HEK293T (cell line): ENCODE measurements at regions not wholly inside any gene's neighbourhood (a gene's known extent, or its start where the extent isn't known, plus 50 kb on each side); places are given as distances from the start of the nearest gene placed in this dataset.

ENCODE experiments used
- ARNT ChIP-seq: fragments of 450-650 bp; IDR thresholded peaks from 2 replicates; pipeline ENCODE4 v1.6.1; 2017; ENCODE audit warnings: mild to moderate bottlenecking
- BHLHE40 ChIP-seq: fragments of 450-650 bp; IDR thresholded peaks from 2 replicates; pipeline ENCODE4 v1.6.1; 2016; ENCODE audit warnings: mild to moderate bottlenecking, moderate library complexity, borderline replicate concordance
- ELF4 ChIP-seq: fragments of 450-650 bp; IDR thresholded peaks from 2 replicates; pipeline ENCODE4 v1.6.1; 2017; ENCODE audit warnings: antibody characterized with exemption
- FOXM1 ChIP-seq: fragments of 450-650 bp; IDR thresholded peaks from 2 replicates; pipeline ENCODE4 v1.6.1; 2017; ENCODE audit warnings: mild to moderate bottlenecking, borderline replicate concordance
- L3MBTL2 ChIP-seq: fragments of 450-650 bp; conservative IDR thresholded peaks from 2 replicates; pipeline ENCODE4 v1.6.1; 2016; ENCODE audit warnings: mild to moderate bottlenecking
- SP1 ChIP-seq: fragments of 450-650 bp; IDR thresholded peaks from 2 replicates; pipeline ENCODE4 v1.6.1; 2017
- SUZ12 ChIP-seq: fragments of 450-650 bp; IDR thresholded peaks from 2 replicates; pipeline ENCODE4 v1.6.1; 2016; ENCODE audit warnings: mild to moderate bottlenecking
- TARDBP ChIP-seq: fragments of 450-650 bp; IDR thresholded peaks from 2 replicates; pipeline ENCODE4 v1.6.1; 2016
- TF ChIP-seq, protein P1 (sequence below): fragments of 450-650 bp; IDR thresholded peaks from 2 replicates; pipeline ENCODE4 v1.6.1; 2016

DNA sequence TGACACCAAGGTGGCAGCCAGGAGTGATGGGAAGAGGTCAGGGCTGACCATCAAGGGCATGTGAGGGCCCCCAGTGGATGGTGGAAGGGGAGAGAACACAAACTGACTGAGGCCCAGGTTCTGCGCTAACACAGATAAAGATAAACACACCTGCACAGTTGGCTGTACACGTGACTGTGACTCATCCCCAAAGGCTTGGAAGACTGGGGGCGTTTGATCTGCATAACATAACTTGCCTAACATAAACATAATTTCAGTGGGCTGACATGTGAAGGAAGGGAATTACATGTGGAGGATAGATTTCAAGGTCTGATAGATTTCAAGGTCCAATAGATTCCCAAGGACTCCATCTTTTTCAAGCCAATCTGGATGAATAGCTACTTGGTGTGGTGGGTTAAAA is 100.9 kb upstream of the TNRC6C start:
- TF ChIP-seq FOXM1 (no peak), SP1 (no peak), ELF4 (no peak), BHLHE40 (no peak), SUZ12 (no peak), TARDBP (no peak), ARNT (no peak), L3MBTL2 (no peak)
- TF ChIP-seq, protein P1, sequence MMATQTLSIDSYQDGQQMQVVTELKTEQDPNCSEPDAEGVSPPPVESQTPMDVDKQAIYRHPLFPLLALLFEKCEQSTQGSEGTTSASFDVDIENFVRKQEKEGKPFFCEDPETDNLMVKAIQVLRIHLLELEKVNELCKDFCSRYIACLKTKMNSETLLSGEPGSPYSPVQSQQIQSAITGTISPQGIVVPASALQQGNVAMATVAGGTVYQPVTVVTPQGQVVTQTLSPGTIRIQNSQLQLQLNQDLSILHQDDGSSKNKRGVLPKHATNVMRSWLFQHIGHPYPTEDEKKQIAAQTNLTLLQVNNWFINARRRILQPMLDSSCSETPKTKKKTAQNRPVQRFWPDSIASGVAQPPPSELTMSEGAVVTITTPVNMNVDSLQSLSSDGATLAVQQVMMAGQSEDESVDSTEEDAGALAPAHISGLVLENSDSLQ: no peak
